T follicular helper cell (primary cell): ENCODE measurements at regions not wholly inside any gene's neighbourhood (a gene's known extent, or its start where the extent isn't known, plus 50 kb on each side); places are given as distances from the start of the nearest gene placed in this dataset.
"Not testable (repeated sequence)": the region's sequence is repeated elsewhere in the genome, so short reads cannot be mapped to it uniquely, and the experiment has no call there.

Source experiments
- DNase-seq: peaks from one replicate; pipeline ENCODE4 v3.0.0-alpha.2; 2020; ENCODE audit warnings: low read depth

GRCh38 chr12:9411616-9412268 is 196.0 kb downstream of the KLRB1 start:
- DNase-seq, result not testable (repeated sequence)

- DNase-seq, result not testable (repeated sequence)
Observed at GRCh38 chr12:9407425-9407748, 199.2 kb upstream of the PZP start.

GRCh38 chr12:9406564-9407424 is 198.6 kb upstream of the PZP start:
- DNase-seq, result no peak

- no peak for DNase-seq
Observed at GRCh38 chr12:9405886-9406563, 197.8 kb upstream of the PZP start.

- DNase-seq, result peak; percentile 57
Observed at GRCh38 chr12:9404469-9405260, 196.5 kb upstream of the PZP start.

- no peak for DNase-seq
Observed at GRCh38 chr12:9404031-9404430, 195.8 kb upstream of the PZP start.

- DNase-seq, result not testable (repeated sequence)
Observed at GRCh38 chr12:9402432-9403040, 194.3 kb upstream of the PZP start.

GRCh38 chr12:9396367-9396766 is 188.2 kb upstream of the PZP start:
- DNase-seq, result not testable (repeated sequence)

- not testable (repeated sequence) for DNase-seq
Observed at GRCh38 chr12:9395220-9395619, 187.0 kb upstream of the PZP start.

GRCh38 chr12:9392842-9393241 is 184.6 kb upstream of the PZP start:
- no peak for DNase-seq

GRCh38 chr12:9391815-9392214 is 183.6 kb upstream of the PZP start:
- no peak for DNase-seq

GRCh38 chr12:9390761-9391160 is 182.6 kb upstream of the PZP start:
- DNase-seq, result no peak

- no peak for DNase-seq
Observed at GRCh38 chr12:9389796-9390195, 181.6 kb upstream of the PZP start.

- DNase-seq, result no peak
Observed at GRCh38 chr12:9388379-9388778, 180.2 kb upstream of the PZP start.

- DNase-seq, result no peak
Observed at GRCh38 chr12:9387450-9387849, 179.3 kb upstream of the PZP start.

GRCh38 chr12:9383585-9383984 is 175.4 kb upstream of the PZP start:
- DNase-seq, result no peak

- no peak for DNase-seq
Observed at GRCh38 chr12:9381619-9382018, 173.4 kb upstream of the PZP start.

- no peak for DNase-seq
Observed at GRCh38 chr12:9380650-9381049, 172.5 kb upstream of the PZP start.

GRCh38 chr12:9379023-9379742 is 171.0 kb upstream of the PZP start:
- no peak for DNase-seq

- DNase-seq, result no peak
Observed at GRCh38 chr12:9378430-9378835, 170.2 kb upstream of the PZP start.

- no peak for DNase-seq
Observed at GRCh38 chr12:9372202-9372601, 164.0 kb upstream of the PZP start.
